Astrocyte (in vitro differentiated cells and primary cell): ENCODE measurements at regions not wholly inside any gene's neighbourhood (a gene's known extent, or its start where the extent isn't known, plus 50 kb on each side); places are given as distances from the start of the nearest gene placed in this dataset.

Experiments
- DNase-seq: peaks from one replicate; pipeline ENCODE4 v3.0.0-alpha.2; 2010; ENCODE audit warnings: low read depth
- FAIRE-seq: peaks from 2 replicates; lab custom pipeline; 2011; peaks lifted over from hg19 to GRCh38; lab: Jason Lieb, UNC
- H2AFZ ChIP-seq: 2 replicates; pipeline ENCODE4 v1.6.0; 2012; ENCODE audit warnings: low read depth, low read length, inconsistent platforms
- H3K27ac ChIP-seq: 2 replicates; pipeline ENCODE4 v1.5.1; 2011; ENCODE audit warnings: low read depth, low read length, inconsistent platforms
- H3K27me3 ChIP-seq: 2 replicates; pipeline ENCODE4 v1.6.0; 2011; ENCODE audit warnings: low read length, inconsistent platforms; ENCODE audit not compliant: insufficient read depth
- H3K36me3 ChIP-seq: 2 replicates; pipeline ENCODE4 v1.5.1; 2011; ENCODE audit warnings: low read length, inconsistent platforms; ENCODE audit not compliant: insufficient read depth
- H3K4me1 ChIP-seq: 2 replicates; pipeline ENCODE4 v1.5.1; 2011; ENCODE audit warnings: low read length, inconsistent platforms; ENCODE audit not compliant: insufficient read depth
- H3K4me2 ChIP-seq: 2 replicates; pipeline ENCODE4 v1.6.0; 2012; ENCODE audit warnings: low read length, inconsistent platforms
- H3K4me3 ChIP-seq: 2 replicates; pipeline ENCODE4 v1.5.1; 2011; ENCODE audit warnings: low read depth, mild to moderate bottlenecking, low read length, inconsistent platforms; ENCODE audit not compliant: insufficient read depth
- H3K79me2 ChIP-seq: 2 replicates; pipeline ENCODE4 v1.6.0; 2012; ENCODE audit warnings: mild to moderate bottlenecking, low read length, inconsistent platforms; ENCODE audit not compliant: insufficient read depth
- H3K9ac ChIP-seq: 2 replicates; pipeline ENCODE4 v1.6.0; 2012; ENCODE audit warnings: mild to moderate bottlenecking, low read length, inconsistent platforms
- H3K9me3 ChIP-seq: 2 replicates; pipeline ENCODE4 v1.5.1; 2012; ENCODE audit warnings: low read depth, mild to moderate bottlenecking, low read length, inconsistent platforms; ENCODE audit not compliant: insufficient read depth
- H4K20me1 ChIP-seq: 2 replicates; pipeline ENCODE4 v1.6.0; 2012; ENCODE audit warnings: low read length, inconsistent platforms; ENCODE audit not compliant: insufficient read depth
- H3K27ac Mint-ChIP-seq: one replicate; pipeline ENCODE4 v1.8.0; 2021; ENCODE audit warnings: mild to moderate bottlenecking, mixed read lengths; ENCODE audit not compliant: unreplicated experiment
- H3K27me3 Mint-ChIP-seq: one replicate; pipeline ENCODE4 v1.8.0; 2021; ENCODE audit warnings: low read depth, mixed read lengths; ENCODE audit not compliant: unreplicated experiment
- H3K36me3 Mint-ChIP-seq: one replicate; pipeline ENCODE4 v1.8.0; 2021; ENCODE audit warnings: low read depth, mixed read lengths; ENCODE audit not compliant: unreplicated experiment
- H3K4me1 Mint-ChIP-seq: one replicate; pipeline ENCODE4 v1.8.0; 2021; ENCODE audit warnings: low read depth, mixed read lengths; ENCODE audit not compliant: unreplicated experiment
- H3K4me3 Mint-ChIP-seq: one replicate; pipeline ENCODE4 v1.8.0; 2021; ENCODE audit warnings: mild to moderate bottlenecking, moderate library complexity, mixed read lengths; ENCODE audit not compliant: unreplicated experiment
- H3K9me3 Mint-ChIP-seq: one replicate; pipeline ENCODE4 v1.8.0; 2021; ENCODE audit warnings: mild to moderate bottlenecking, mixed read lengths; ENCODE audit not compliant: unreplicated experiment
- EZH2 ChIP-seq: IDR thresholded peaks from 2 replicates; pipeline ENCODE4 v1.6.1; 2012; ENCODE audit warnings: mild to moderate bottlenecking, low read length, inconsistent platforms; ENCODE audit not compliant: insufficient read depth
- TF ChIP-seq, protein P1 (sequence below): IDR thresholded peaks from 2 replicates; pipeline ENCODE4 v1.5.1; 2011; ENCODE audit warnings: low read depth, mild to moderate bottlenecking, inconsistent platforms, low read length, moderate library complexity; ENCODE audit not compliant: insufficient read depth

DNA sequence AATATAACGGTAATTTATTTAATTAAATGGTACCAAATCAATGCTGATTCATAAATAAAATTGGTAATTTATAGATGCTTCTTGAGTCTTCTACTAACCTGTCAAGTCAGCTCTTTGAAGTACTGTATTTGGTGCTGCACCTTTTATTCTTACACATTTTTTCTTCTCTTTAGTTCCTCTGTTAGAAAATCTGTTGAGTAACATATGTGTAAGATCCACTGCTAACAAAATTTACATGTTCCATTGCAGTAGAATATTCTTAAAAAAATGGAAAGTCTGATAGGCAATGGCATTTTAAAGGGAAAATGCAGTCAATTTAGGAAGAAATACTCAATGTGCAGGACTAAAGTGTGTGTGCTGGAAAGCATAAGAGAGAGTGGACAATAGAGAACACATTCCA, 936.6 kb downstream of the ZPLD1 start:
- TF ChIP-seq, protein P1, sequence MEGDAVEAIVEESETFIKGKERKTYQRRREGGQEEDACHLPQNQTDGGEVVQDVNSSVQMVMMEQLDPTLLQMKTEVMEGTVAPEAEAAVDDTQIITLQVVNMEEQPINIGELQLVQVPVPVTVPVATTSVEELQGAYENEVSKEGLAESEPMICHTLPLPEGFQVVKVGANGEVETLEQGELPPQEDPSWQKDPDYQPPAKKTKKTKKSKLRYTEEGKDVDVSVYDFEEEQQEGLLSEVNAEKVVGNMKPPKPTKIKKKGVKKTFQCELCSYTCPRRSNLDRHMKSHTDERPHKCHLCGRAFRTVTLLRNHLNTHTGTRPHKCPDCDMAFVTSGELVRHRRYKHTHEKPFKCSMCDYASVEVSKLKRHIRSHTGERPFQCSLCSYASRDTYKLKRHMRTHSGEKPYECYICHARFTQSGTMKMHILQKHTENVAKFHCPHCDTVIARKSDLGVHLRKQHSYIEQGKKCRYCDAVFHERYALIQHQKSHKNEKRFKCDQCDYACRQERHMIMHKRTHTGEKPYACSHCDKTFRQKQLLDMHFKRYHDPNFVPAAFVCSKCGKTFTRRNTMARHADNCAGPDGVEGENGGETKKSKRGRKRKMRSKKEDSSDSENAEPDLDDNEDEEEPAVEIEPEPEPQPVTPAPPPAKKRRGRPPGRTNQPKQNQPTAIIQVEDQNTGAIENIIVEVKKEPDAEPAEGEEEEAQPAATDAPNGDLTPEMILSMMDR: no peak
- TF ChIP-seq EZH2: no peak
- no peaks in the 10 kb centered on the region for H3K36me3 Mint-ChIP-seq
- H3K4me1 ChIP-seq: no peaks in the 10 kb centered on the region
- no peak overlapping the region for H3K4me3 Mint-ChIP-seq
- H3K79me2 ChIP-seq: no peaks in the 10 kb centered on the region
- no peak overlapping the region for H2AFZ ChIP-seq
- H3K4me3 ChIP-seq: no peak overlapping the region
- no peak for FAIRE-seq
- no peak overlapping the region for H3K27ac ChIP-seq
- H3K9ac ChIP-seq: no peak overlapping the region
- no peaks in the 10 kb centered on the region for H4K20me1 ChIP-seq
- no peaks in the 10 kb centered on the region for H3K9me3 ChIP-seq
- no peak for DNase-seq
- no peaks in the 10 kb centered on the region for H3K4me1 Mint-ChIP-seq
- H3K4me2 ChIP-seq: no peak overlapping the region
- H3K27me3 Mint-ChIP-seq: no peaks in the 10 kb centered on the region
- no peaks in the 10 kb centered on the region for H3K36me3 ChIP-seq
- H3K9me3 Mint-ChIP-seq: no peaks in the 10 kb centered on the region
- H3K27me3 ChIP-seq: no peaks in the 10 kb centered on the region
- no peak overlapping the region for H3K27ac Mint-ChIP-seq

DNA sequence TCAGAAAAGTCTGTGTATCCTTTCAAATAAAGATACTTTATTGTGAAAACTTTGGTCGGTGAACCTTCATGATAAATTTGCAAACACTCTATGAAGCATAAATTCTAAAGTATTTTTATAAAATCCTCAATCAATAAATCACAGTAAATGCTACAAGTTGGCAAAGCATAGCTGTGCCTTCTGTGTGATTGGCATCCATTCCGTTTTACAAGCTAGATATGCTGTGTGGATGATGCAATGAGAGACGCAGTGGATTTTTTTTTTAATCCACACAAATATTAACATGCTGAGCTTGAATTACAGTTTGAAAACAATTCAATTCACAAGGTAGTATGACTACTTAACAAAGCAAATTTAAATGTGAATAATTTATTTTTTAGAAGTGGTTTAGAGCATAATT, 937.2 kb downstream of the ZPLD1 start:
- FAIRE-seq: no peak
- no peak overlapping the region for H3K4me2 ChIP-seq
- H3K27me3 Mint-ChIP-seq: no peaks in the 10 kb centered on the region
- no peaks in the 10 kb centered on the region for H3K9me3 Mint-ChIP-seq
- no peaks in the 10 kb centered on the region for H3K4me1 ChIP-seq
- no peaks in the 10 kb centered on the region for H3K9me3 ChIP-seq
- no peaks in the 10 kb centered on the region for H3K27me3 ChIP-seq
- no peaks in the 10 kb centered on the region for H3K4me1 Mint-ChIP-seq
- DNase-seq: no peak
- no peaks in the 10 kb centered on the region for H4K20me1 ChIP-seq
- H3K36me3 Mint-ChIP-seq: no peaks in the 10 kb centered on the region
- no peaks in the 10 kb centered on the region for H3K36me3 ChIP-seq
- H2AFZ ChIP-seq: no peak overlapping the region
- H3K4me3 Mint-ChIP-seq: no peak overlapping the region
- no peak overlapping the region for H3K9ac ChIP-seq
- TF ChIP-seq, protein P1: no peak
- TF ChIP-seq EZH2: no peak
- no peak overlapping the region for H3K4me3 ChIP-seq
- H3K27ac Mint-ChIP-seq: no peak overlapping the region
- no peaks in the 10 kb centered on the region for H3K79me2 ChIP-seq
- no peak overlapping the region for H3K27ac ChIP-seq

DNA sequence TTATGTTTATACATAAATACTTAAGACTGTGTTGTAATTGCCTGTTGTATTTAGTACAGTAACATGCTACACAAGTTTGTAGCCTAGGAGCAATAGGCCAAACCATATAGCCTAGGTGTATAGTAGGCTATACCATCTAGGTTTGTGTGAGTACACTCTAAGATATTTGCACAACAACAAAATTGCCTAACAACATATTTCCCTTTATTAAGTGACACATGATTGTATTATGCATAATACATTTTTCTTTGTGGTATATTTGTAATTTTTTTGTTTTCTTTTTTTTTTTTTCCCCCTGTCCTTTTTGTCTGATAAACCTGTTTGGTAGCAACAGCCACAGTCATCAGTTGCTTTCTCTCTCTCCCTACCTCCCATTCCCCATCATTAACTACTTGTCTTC, 945.6 kb downstream of the ZPLD1 start:
- H3K4me3 ChIP-seq: no peak overlapping the region
- H3K36me3 Mint-ChIP-seq: no peaks in the 10 kb centered on the region
- H3K9me3 Mint-ChIP-seq: no peaks in the 10 kb centered on the region
- H3K4me2 ChIP-seq: no peak overlapping the region
- H2AFZ ChIP-seq: no peak overlapping the region
- no peaks in the 10 kb centered on the region for H3K4me1 ChIP-seq
- H3K4me3 Mint-ChIP-seq: no peak overlapping the region
- no peak for DNase-seq
- no peaks in the 10 kb centered on the region for H3K4me1 Mint-ChIP-seq
- H3K27ac Mint-ChIP-seq: no peak overlapping the region
- no peaks in the 10 kb centered on the region for H3K27me3 Mint-ChIP-seq
- no peaks in the 10 kb centered on the region for H3K36me3 ChIP-seq
- H3K27ac ChIP-seq: no peak overlapping the region
- no peaks in the 10 kb centered on the region for H3K9me3 ChIP-seq
- no peaks in the 10 kb centered on the region for H3K27me3 ChIP-seq
- no peak overlapping the region for H3K9ac ChIP-seq
- TF ChIP-seq EZH2: no peak
- TF ChIP-seq, protein P1: no peak
- no peaks in the 10 kb centered on the region for H4K20me1 ChIP-seq
- no peak for FAIRE-seq
- H3K79me2 ChIP-seq: no peaks in the 10 kb centered on the region
